NT2/D1 (cell line): ENCODE measurements at regions not wholly inside any gene's neighbourhood (a gene's known extent, or its start where the extent isn't known, plus 50 kb on each side); places are given as distances from the start of the nearest gene placed in this dataset.

Source experiments
- SUZ12 ChIP-seq: IDR thresholded peaks from 2 replicates; pipeline ENCODE4 v1.6.1; 2011; ENCODE audit not compliant: insufficient read length, insufficient read depth; ENCODE audit errors: extremely low read depth
- YY1 ChIP-seq: IDR thresholded peaks from 2 replicates; pipeline ENCODE4 v1.6.1; 2011; ENCODE audit not compliant: insufficient read length, insufficient read depth
- ZNF274 ChIP-seq: IDR thresholded peaks from 2 replicates; pipeline ENCODE4 v1.6.1; 2011; ENCODE audit warnings: mild to moderate bottlenecking, low read depth, low read length

DNA sequence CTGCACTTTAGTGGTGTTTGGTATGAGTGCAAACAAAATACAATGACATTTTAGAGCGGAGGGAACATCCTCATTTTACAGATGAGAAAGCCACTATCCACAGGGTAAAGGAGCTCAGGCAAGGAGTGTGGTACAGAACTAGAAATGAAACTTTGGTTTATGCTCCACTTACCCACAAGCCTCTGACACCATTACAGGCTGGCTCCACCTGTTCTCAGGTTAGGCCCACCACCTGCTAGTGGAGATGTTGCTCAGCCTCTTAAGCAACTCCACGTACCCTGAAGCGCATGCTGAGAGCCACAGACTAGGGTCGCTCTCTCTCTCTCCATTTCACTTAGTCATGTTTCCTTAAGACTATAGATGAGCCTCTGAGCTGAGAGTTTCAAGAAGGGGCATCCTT is 130.0 kb downstream of the MBD2 start:
- TF ChIP-seq SUZ12 (no peak), YY1 (no peak), ZNF274 (no peak)
